ENCODE measurements at regions not wholly inside any gene's neighbourhood (a gene's known extent, or its start where the extent isn't known, plus 50 kb on each side); places are given as distances from the start of the nearest gene placed in this dataset.

GRCh38 chr7:32143301-32143700, 73.1 kb upstream of the PDE1C start:
- Histone ChIP-seq H3K27ac (no peak overlapping the region), H3K4me3 (no peak overlapping the region), H3K27me3 (no peaks in the 10 kb centered on the region), H3K4me1 (peaks cover 0 to 4% (median 0%) of the 10 kb centered on the region in 9 donors), H3K36me3 (no peaks in the 10 kb centered on the region), H3K9me3 (peaks cover 0 to 8% (median 0%) of the 10 kb centered on the region in 11 donors)
- DNase-seq, result no peak
- intact Hi-C loops (cut with DNase I), result no loop called here
- ATAC-seq, result no peak
- TF ChIP-seq CTCF (IDR thresholded peaks at IDR 0.05), result no peak
- WGBS, 2 donors, result 79 to 87% methylated on average over 6 of the region's 6 CpGs

DNA sequence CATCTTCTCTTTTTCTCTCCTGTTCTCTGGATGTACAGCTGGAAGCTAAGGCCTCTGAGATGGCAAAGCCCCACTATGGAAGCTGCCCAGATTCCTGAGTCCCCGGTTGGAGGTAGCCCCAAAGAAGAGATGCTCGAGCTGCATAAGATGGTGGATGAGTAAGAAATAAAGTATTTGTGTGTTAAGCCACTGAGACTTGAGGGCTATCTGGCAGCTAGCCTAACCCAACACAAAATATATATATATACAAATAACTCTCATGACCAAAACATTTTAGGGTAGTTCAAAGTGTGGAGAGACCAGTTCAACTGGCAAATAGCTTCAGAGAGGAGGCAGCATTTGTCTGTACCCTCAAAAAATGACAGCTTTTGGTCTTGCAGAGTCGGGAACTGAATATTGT, 72.4 kb upstream of the PDE1C start:
- intact Hi-C loops (cut with DNase I), result no loop called here
- ATAC-seq, result no peak
- 51 to 60% methylated on average over 3 of the region's 3 CpGs for WGBS, 2 donors

GRCh38 chr7:32140210-32140939, 70.2 kb upstream of the PDE1C start:
- Histone ChIP-seq H3K4me3 (no peak overlapping the region), H3K9me3 (peaks cover 0 to under 1% (median 0%) of the 10 kb centered on the region in 11 donors), H3K27me3 (no peaks in the 10 kb centered on the region), H3K27ac (no peak overlapping the region), H3K36me3 (no peaks in the 10 kb centered on the region), H3K4me1 (peaks cover 0 to 10% (median 0%) of the 10 kb centered on the region in 9 donors)
- no peak for DNase-seq
- 71 to 81% methylated on average over 5 of the region's 5 CpGs for WGBS, 2 donors
- intact Hi-C loops (cut with DNase I), result no loop called here
- peak in 1 of 9 donors; percentile 14 for TF ChIP-seq CTCF (IDR thresholded peaks at IDR 0.05)
- ATAC-seq, result no peak

More for the DNA sequence above, 72.4 kb upstream of the PDE1C start:
- Histone ChIP-seq H3K9me3 (peaks cover 0 to 8% (median 0%) of the 10 kb centered on the region in 11 donors), H3K4me1 (no peaks in the 10 kb centered on the region), H3K27me3 (no peaks in the 10 kb centered on the region), H3K4me3 (no peak overlapping the region), H3K36me3 (no peaks in the 10 kb centered on the region), H3K27ac (no peak overlapping the region)
- no peak for TF ChIP-seq CTCF (IDR thresholded peaks at IDR 0.05)
- no peak for DNase-seq

DNA sequence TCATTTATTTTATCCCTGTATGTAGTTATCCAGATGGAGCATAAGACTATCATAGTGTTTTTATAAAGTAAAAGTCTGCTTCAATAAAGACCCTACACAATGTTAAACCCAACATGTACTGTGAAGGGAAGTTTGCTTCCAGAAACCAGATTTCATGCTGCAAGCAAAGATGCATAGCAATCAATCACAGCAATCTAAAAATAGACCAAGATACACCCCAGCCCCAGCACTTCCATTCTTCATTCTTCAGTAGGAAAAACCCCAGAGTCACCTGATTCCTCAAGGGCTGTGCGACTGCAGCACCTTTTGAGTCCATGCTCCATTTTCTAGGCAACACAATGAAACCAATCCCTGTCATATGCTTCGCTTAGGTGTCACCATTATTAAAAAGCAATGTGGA, 66.9 kb upstream of the PDE1C start:
- DNase-seq, result no peak
- Histone ChIP-seq H3K36me3 (no peaks in the 10 kb centered on the region), H3K27ac (no peak overlapping the region), H3K27me3 (no peaks in the 10 kb centered on the region), H3K9me3 (peaks cover 0 to 25% (median 0%) of the 10 kb centered on the region in 11 donors), H3K4me1 (peaks cover 0 to 10% (median 0%) of the 10 kb centered on the region in 9 donors), H3K4me3 (no peak overlapping the region)
- WGBS, 2 donors, result 75 to 85% methylated on average over 2 of the region's 2 CpGs
- TF ChIP-seq CTCF (IDR thresholded peaks at IDR 0.05), result no peak
- no peak for ATAC-seq
- intact Hi-C loops (cut with DNase I), result no loop called here
